H1 (cell line): ENCODE measurements at regions not wholly inside any gene's neighbourhood (a gene's known extent, or its start where the extent isn't known, plus 50 kb on each side); places are given as distances from the start of the nearest gene placed in this dataset.

ENCODE experiments used
- CTCF ChIA-PET: fragments of 300-600 bp; sonication (Branson Sonifier 250); formaldehyde crosslinking; loops from one replicate; lab custom pipeline; 2021; ENCODE audit not compliant: partially characterized antibody; lab: Charles Lee
- POLR2A ChIA-PET: fragments of 300-600 bp; sonication (Branson Sonifier 250); formaldehyde crosslinking; loops from one replicate; lab custom pipeline; 2021; ENCODE audit warnings: inconsistent platforms; ENCODE audit not compliant: partially characterized antibody; lab: Charles Lee
- DNase-seq, 2 experiments: peaks; one replicate each; pipeline versions ENCODE4 v3.0.0 to v3.0.0-alpha.2; 2010 to 2022; ENCODE audit warnings: low spot score in 2 of 2, low read depth in 1 of 2, mixed read lengths in 1 of 2
- FAIRE-seq: peaks from 2 replicates; lab custom pipeline; 2011; peaks lifted over from hg19 to GRCh38; lab: Jason Lieb, UNC
- H2AFZ ChIP-seq: 2 replicates; pipeline ENCODE4 v1.8.1; 2012; ENCODE audit warnings: low read length, inconsistent platforms
- H2AK5ac ChIP-seq: 2 replicates; pipeline ENCODE4 v1.6.1; 2013; ENCODE audit warnings: low read depth, low read length
- H2BK120ac ChIP-seq: replicated peaks from 2 replicates; pipeline ENCODE3; 2013; ENCODE audit warnings: low read depth, low read length, inconsistent platforms
- H2BK12ac ChIP-seq: 2 replicates; pipeline ENCODE4 v1.6.1; 2013; ENCODE audit warnings: low read depth, low read length
- H2BK15ac ChIP-seq: 2 replicates; pipeline ENCODE4 v1.6.1; 2013; ENCODE audit warnings: low read length
- H2BK20ac ChIP-seq: 2 replicates; pipeline ENCODE4 v1.6.1; 2013; ENCODE audit warnings: low read length
- H2BK5ac ChIP-seq: 2 replicates; pipeline ENCODE4 v1.6.1; 2013; ENCODE audit warnings: low read depth, low read length
- H3K14ac ChIP-seq: 2 replicates; pipeline ENCODE4 v1.6.1; 2013; ENCODE audit warnings: inconsistent platforms; ENCODE audit not compliant: insufficient read length
- H3K18ac ChIP-seq: 2 replicates; pipeline ENCODE4 v1.6.1; 2013; ENCODE audit warnings: low read length; ENCODE audit errors: extremely low read depth
- H3K23ac ChIP-seq: 2 replicates; pipeline ENCODE4 v1.6.1; 2013; ENCODE audit warnings: inconsistent platforms; ENCODE audit not compliant: insufficient read length
- H3K23me2 ChIP-seq: 2 replicates; pipeline ENCODE4 v1.6.1; 2013; ENCODE audit warnings: low read depth, low read length
- H3K27ac ChIP-seq: 2 replicates; pipeline ENCODE4 v1.6.1; 2011; ENCODE audit warnings: low read depth, low read length, inconsistent platforms
- H3K27me3 ChIP-seq, 4 experiments: replicated peaks in 1 of 4; 1 replicate in 1 of 4; 2 replicates in 3 of 4; pipeline versions ENCODE4 v1.6.1 to v1.8.1; 2011 to 2013; ENCODE audit warnings: low read length in 3 of 4, mild to moderate bottlenecking in 3 of 4, inconsistent platforms in 2 of 4, mixed read lengths in 2 of 4, moderate library complexity in 1 of 4; ENCODE audit not compliant: control insufficient read depth in 3 of 4, insufficient read depth in 3 of 4; ENCODE audit errors: extremely low read depth in 1 of 4
- H3K36me3 ChIP-seq, 4 experiments: 2 replicates each; pipeline versions ENCODE4 v1.6.1 to v1.8.1; 2011 to 2013; ENCODE audit warnings: mild to moderate bottlenecking in 4 of 4, low read length in 3 of 4, moderate library complexity in 2 of 4, control low read depth in 1 of 4, inconsistent platforms in 1 of 4; ENCODE audit not compliant: insufficient read depth in 4 of 4, control insufficient read depth in 2 of 4
- H3K4ac ChIP-seq: replicated peaks from 2 replicates; pipeline ENCODE3; 2013; ENCODE audit warnings: low read length, low read depth, mixed read lengths, inconsistent platforms; ENCODE audit not compliant: insufficient read length
- H3K4me1 ChIP-seq, 4 experiments: replicated peaks in 1 of 4; 1 replicate in 1 of 4; 2 replicates in 3 of 4; pipeline versions ENCODE4 v1.6.1 to v1.8.1; 2011 to 2013; ENCODE audit warnings: low read length in 3 of 4, inconsistent platforms in 2 of 4, mixed read lengths in 1 of 4; ENCODE audit not compliant: insufficient read depth in 4 of 4, control insufficient read depth in 3 of 4
- H3K4me2 ChIP-seq, 2 experiments: 2 replicates each; pipeline versions ENCODE4 v1.6.1 to v1.8.1; 2011 to 2013; ENCODE audit warnings: low read depth in 2 of 2, low read length in 2 of 2, control low read depth in 1 of 2, inconsistent platforms in 1 of 2, mild to moderate bottlenecking in 1 of 2; ENCODE audit not compliant: insufficient read depth in 1 of 2
- H3K4me3 ChIP-seq, 4 experiments: fragments of 200-600, 300-600 bp in 1 of 4; sonication (generic), shearing (Covaris generic), sonication (Bioruptor Twin) in 1 of 4; 2 replicates each; pipeline versions ENCODE4 v1.5.1 to v1.8.1; 2011 to 2016; ENCODE audit warnings: low read length in 4 of 4, low read depth in 3 of 4, control low read depth in 2 of 4, inconsistent platforms in 2 of 4, mild to moderate bottlenecking in 2 of 4, mixed read lengths in 1 of 4, moderate library complexity in 1 of 4; ENCODE audit not compliant: insufficient read depth in 2 of 4; ENCODE audit errors: extremely low read depth in 1 of 4
- H3K56ac ChIP-seq: replicated peaks from 2 replicates; pipeline ENCODE3; 2013; ENCODE audit warnings: low read depth, mild to moderate bottlenecking, mixed read lengths, low read length, inconsistent platforms; ENCODE audit not compliant: insufficient read length
- H3K79me1 ChIP-seq: 2 replicates; pipeline ENCODE4 v1.6.1; 2013; ENCODE audit warnings: low read depth, low read length, control low read depth
- H3K79me2 ChIP-seq, 2 experiments: 2 replicates each; pipeline versions ENCODE4 v1.6.1 to v1.8.1; 2012 to 2013; ENCODE audit warnings: low read length in 2 of 2, mild to moderate bottlenecking in 2 of 2, inconsistent platforms in 1 of 2; ENCODE audit not compliant: insufficient read depth in 2 of 2, control insufficient read depth in 1 of 2
- H3K9ac ChIP-seq, 4 experiments: replicated peaks in 1 of 4; 1 replicate in 1 of 4; 2 replicates in 3 of 4; pipeline versions ENCODE4 v1.6.1 to v1.8.1; 2011 to 2013; ENCODE audit warnings: low read depth in 3 of 4, low read length in 3 of 4, control low read depth in 2 of 4, mild to moderate bottlenecking in 2 of 4, moderate library complexity in 2 of 4, inconsistent platforms in 1 of 4; ENCODE audit errors: extremely low read depth in 1 of 4
- H3K9me3 ChIP-seq, 2 experiments: 2 replicates each; pipeline versions ENCODE4 v1.6.1 to v1.8.1; 2012 to 2013; ENCODE audit warnings: mild to moderate bottlenecking in 2 of 2, moderate library complexity in 2 of 2, control low read depth in 1 of 2, inconsistent platforms in 1 of 2, low read depth in 1 of 2, low read length in 1 of 2, mixed read lengths in 1 of 2; ENCODE audit not compliant: insufficient read depth in 2 of 2
- H4K20me1 ChIP-seq, 2 experiments: replicated peaks in 1 of 2; 2 replicates each; pipeline versions ENCODE3 to v1.8.1; 2011 to 2013; ENCODE audit warnings: inconsistent platforms in 2 of 2, low read length in 2 of 2, mild to moderate bottlenecking in 1 of 2; ENCODE audit not compliant: insufficient read depth in 2 of 2, control insufficient read depth in 1 of 2
- H4K5ac ChIP-seq: 2 replicates; pipeline ENCODE4 v1.6.1; 2013; ENCODE audit warnings: low read length, low read depth, mixed read lengths, inconsistent platforms; ENCODE audit not compliant: insufficient read length
- H4K8ac ChIP-seq: 2 replicates; pipeline ENCODE4 v1.8.0; 2013; ENCODE audit warnings: mild to moderate bottlenecking, moderate library complexity, low read length, inconsistent platforms; ENCODE audit not compliant: insufficient read depth; ENCODE audit errors: extremely low read depth
- H4K91ac ChIP-seq: replicated peaks from 2 replicates; pipeline ENCODE3; 2013; ENCODE audit warnings: low read length, mixed read lengths, inconsistent platforms; ENCODE audit not compliant: insufficient read length
- CBX8 ChIP-seq: fragments of 300-800, 300-1000 bp; sonication (generic); IDR thresholded peaks from 2 replicates; pipeline ENCODE4 v1.7.1; 2016; ENCODE audit warnings: low read depth, low read length, borderline replicate concordance
- CHD1 ChIP-seq: IDR thresholded peaks from 2 replicates; pipeline ENCODE4 v1.6.1; 2012; ENCODE audit warnings: low read depth, low read length, improper control_type of control experiment
- RBBP5 ChIP-seq: IDR thresholded peaks from 2 replicates; pipeline ENCODE4 v1.7.1; 2012; ENCODE audit warnings: low read depth, mild to moderate bottlenecking, inconsistent platforms, low read length, moderate library complexity, borderline replicate concordance
- RNF2 ChIP-seq: fragments of 200-900, 300-1000 bp; sonication (generic); IDR thresholded peaks from 2 replicates; pipeline ENCODE4 v1.7.1; 2016; ENCODE audit warnings: borderline replicate concordance, low read depth, mild to moderate bottlenecking, antibody characterized with exemption, low read length; ENCODE audit not compliant: poor library complexity, severe bottlenecking; ENCODE audit errors: missing control alignments
- TAF7 ChIP-seq: optimal IDR thresholded peaks from 2 replicates; pipeline ENCODE3; 2011; ENCODE audit warnings: low read depth, mild to moderate bottlenecking, inconsistent platforms, low read length, moderate library complexity, borderline replicate concordance
- TBP ChIP-seq: IDR thresholded peaks from 2 replicates; pipeline ENCODE4 v1.6.1; 2011; ENCODE audit warnings: low read depth, low read length, improper control_type of control experiment
- WGBS, 2 experiments: shearing (Covaris generic) in 1 of 2; methylation state at CpG; one replicate each; pipeline versions ENCODE4 v1.1.6 to v1.1.7; 2013 to 2015; ENCODE audit warnings: low lambda C conversion rate in 2 of 2, mixed read lengths in 2 of 2, inconsistent platforms in 1 of 2, low coverage in 1 of 2, missing lambda C conversion rate in 1 of 2; ENCODE audit not compliant: insufficient replicate concordance in 2 of 2, insufficient coverage in 1 of 2, insufficient read length in 1 of 2; ENCODE audit errors: extremely low coverage in 1 of 2, missing lambda C conversion rate in 1 of 2; 5-methylcytosine and 5-hydroxymethylcytosine counted together

- H3K36me3 ChIP-seq, result no peaks in the 10 kb centered on the region
- H2AK5ac ChIP-seq, result no peak overlapping the region
- H3K4me1 ChIP-seq, result no peaks in the 10 kb centered on the region; a peak in 1 of 7 replicates
- DNase-seq (no peak), FAIRE-seq (no peak)
- no peaks in the 10 kb centered on the region for H3K23me2 ChIP-seq
- H4K20me1 ChIP-seq, result no peaks in the 10 kb centered on the region
- no peak overlapping the region for H3K9ac ChIP-seq
- H4K5ac ChIP-seq, result no peak overlapping the region
- H3K4ac ChIP-seq, result no peak overlapping the region
- no peak overlapping the region for H2BK12ac ChIP-seq
- no peak overlapping the region for H2BK5ac ChIP-seq
- no peak overlapping the region for H2BK20ac ChIP-seq
- H3K14ac ChIP-seq, result no peak overlapping the region
- H3K9me3 ChIP-seq, result no peaks in the 10 kb centered on the region
- no peak overlapping the region for H2BK120ac ChIP-seq
- ChIA-PET POLR2A (interaction anchor here (1.4 kb wide), 1 partner anchor 328 kb away, joined by 3 read pairs; no protein-coding TSS in a partner anchor), CTCF (interaction anchor here (0.8 kb wide), 1 partner anchor 292 kb away, joined by 7 read pairs; no protein-coding TSS in a partner anchor)
- no peak overlapping the region for H3K4me3 ChIP-seq
- H2BK15ac ChIP-seq, result no peak overlapping the region
- H3K79me2 ChIP-seq, result no peaks in the 10 kb centered on the region
- no peak overlapping the region for H3K56ac ChIP-seq
- no peaks in the 10 kb centered on the region for H3K79me1 ChIP-seq
- no peak overlapping the region for H3K27ac ChIP-seq
- no peaks in the 10 kb centered on the region for H3K27me3 ChIP-seq
- 75% methylated on average over 6 of the region's 6 CpGs; no CpG with 5 or more reads in 1 of the 2 experiments for WGBS, 2 experiments
- no peak overlapping the region for H4K91ac ChIP-seq
- no peak overlapping the region for H3K18ac ChIP-seq
- no peak overlapping the region for H3K23ac ChIP-seq
- H2AFZ ChIP-seq, result no peak overlapping the region
- H4K8ac ChIP-seq, result no peak overlapping the region
- no peak overlapping the region for H3K4me2 ChIP-seq
- TF ChIP-seq RBBP5, result no peak
- no peak for TF ChIP-seq RNF2
- TF ChIP-seq CBX8, result no peak
- no peak for TF ChIP-seq CHD1
- TF ChIP-seq TAF7, result no peak
- TF ChIP-seq TBP, result no peak
These were observed 112.6 kb downstream of the PDCL3 start for GRCh38 chr2:100675373-100675772.
